IMR-90 (cell line): ENCODE measurements at regions not wholly inside any gene's neighbourhood (a gene's known extent, or its start where the extent isn't known, plus 50 kb on each side); places are given as distances from the start of the nearest gene placed in this dataset.

Source experiments
- ATAC-seq: fragments of 200-7000 bp; cut with Tn5 transposase; 2 replicates; pipeline ENCODE4 v1.9.1; 2020; ENCODE audit warnings: low read depth, mild to moderate bottlenecking, moderate library complexity
- BruUV-seq: library from RNA; stranded (reverse); fragments of 400-500 nt; replicated peaks from 2 replicates; lab custom pipeline; 2021; lab: Mats Ljungman, UMichigan
- CTCF ChIA-PET: fragments of 300-600 bp; formaldehyde crosslinking; extraction: SDS; loops from one replicate; lab custom pipeline; 2021; ENCODE audit warnings: antibody characterized with exemption; lab: Yijun Ruan, JAX
- POLR2A ChIA-PET: fragments of 300-600 bp; sonication (Branson Sonifier 250); formaldehyde crosslinking; loops from one replicate; lab custom pipeline; 2022; ENCODE audit warnings: antibody characterized with exemption; ENCODE audit not compliant: unreplicated experiment; lab: Charles Lee
- DNase-seq: peaks from one replicate; pipeline ENCODE4 v3.0.0; 2013
- H2AFZ ChIP-seq: replicated peaks from 2 replicates; pipeline ENCODE3; 2013; ENCODE audit warnings: low read length, mild to moderate bottlenecking; ENCODE audit not compliant: poor library complexity
- H2AK5ac ChIP-seq: 2 replicates; pipeline ENCODE4 v1.6.1; 2013; ENCODE audit warnings: low read depth, low read length, inconsistent platforms
- H2AK9ac ChIP-seq: replicated peaks from 2 replicates; pipeline ENCODE3; 2013; ENCODE audit warnings: mild to moderate bottlenecking, low read depth, low read length, moderate library complexity; ENCODE audit not compliant: poor library complexity
- H2BK120ac ChIP-seq: 2 replicates; pipeline ENCODE4 v1.6.1; 2013; ENCODE audit warnings: low read depth, low read length, inconsistent platforms
- H2BK15ac ChIP-seq: 3 replicates; pipeline ENCODE4 v1.6.1; 2013; ENCODE audit warnings: low read depth, low read length, inconsistent platforms
- H2BK20ac ChIP-seq: 2 replicates; pipeline ENCODE4 v1.6.1; 2013; ENCODE audit warnings: low read depth, mild to moderate bottlenecking, inconsistent platforms, low read length, moderate library complexity
- H2BK5ac ChIP-seq: 2 replicates; pipeline ENCODE4 v1.6.1; 2013; ENCODE audit warnings: mild to moderate bottlenecking, low read depth, low read length, inconsistent platforms; ENCODE audit not compliant: poor library complexity, severe bottlenecking
- H3K14ac ChIP-seq: replicated peaks from 2 replicates; pipeline ENCODE4 v1.6.1; 2013; ENCODE audit warnings: low read depth, low read length, inconsistent platforms
- H3K18ac ChIP-seq: 2 replicates; pipeline ENCODE4 v1.6.1; 2013; ENCODE audit warnings: low read depth, low read length, control low read depth
- H3K23ac ChIP-seq: 2 replicates; pipeline ENCODE4 v1.6.1; 2013; ENCODE audit warnings: low read depth, low read length, inconsistent platforms
- H3K27ac ChIP-seq: 2 replicates; pipeline ENCODE4 v1.5.1; 2013; ENCODE audit warnings: mild to moderate bottlenecking, control low read depth, low read length; ENCODE audit not compliant: insufficient read depth
- H3K27me3 ChIP-seq: 2 replicates; pipeline ENCODE4 v1.6.1; 2013; ENCODE audit warnings: low read length; ENCODE audit not compliant: control insufficient read depth, insufficient read depth
- H3K36me3 ChIP-seq: 2 replicates; pipeline ENCODE4 v1.6.1; 2013; ENCODE audit warnings: low read length, mixed read lengths; ENCODE audit not compliant: control insufficient read depth, insufficient read depth
- H3K4ac ChIP-seq: 2 replicates; pipeline ENCODE4 v1.6.1; 2013; ENCODE audit warnings: low read depth, low read length, inconsistent platforms
- H3K4me1 ChIP-seq: 2 replicates; pipeline ENCODE4 v1.6.1; 2013; ENCODE audit warnings: low read length, mixed read lengths; ENCODE audit not compliant: control insufficient read depth, insufficient read depth
- H3K4me2 ChIP-seq: 2 replicates; pipeline ENCODE4 v1.6.1; 2013; ENCODE audit warnings: low read depth, mild to moderate bottlenecking, control low read depth, low read length, moderate library complexity
- H3K4me3 ChIP-seq: 2 replicates; pipeline ENCODE4 v1.5.1; 2013; ENCODE audit warnings: low read depth, mild to moderate bottlenecking, control low read depth, low read length, moderate library complexity; ENCODE audit not compliant: insufficient read depth
- H3K56ac ChIP-seq: 2 replicates; pipeline ENCODE4 v1.6.1; 2013; ENCODE audit warnings: low read length, inconsistent platforms; ENCODE audit not compliant: insufficient read depth; ENCODE audit errors: extremely low read depth
- H3K79me1 ChIP-seq, 2 experiments: 2 replicates each; pipeline ENCODE4 v1.6.1; 2013; ENCODE audit warnings: low read length in 2 of 2, inconsistent platforms in 1 of 2, low read depth in 1 of 2
- H3K9ac ChIP-seq: 2 replicates; pipeline ENCODE4 v1.6.1; 2013; ENCODE audit warnings: low read depth, low read length, control low read depth
- H3K9me1 ChIP-seq: 2 replicates; pipeline ENCODE4 v1.6.1; 2013; ENCODE audit warnings: low read length, inconsistent platforms; ENCODE audit not compliant: insufficient read depth
- H3K9me3 ChIP-seq: 2 replicates; pipeline ENCODE4 v1.6.1; 2013; ENCODE audit warnings: low read length; ENCODE audit not compliant: control insufficient read depth, insufficient read depth
- H4K20me1 ChIP-seq: 2 replicates; pipeline ENCODE4 v1.6.1; 2013; ENCODE audit warnings: low read length, inconsistent platforms; ENCODE audit not compliant: insufficient read depth
- H4K5ac ChIP-seq: 2 replicates; pipeline ENCODE4 v1.6.1; 2013; ENCODE audit warnings: mild to moderate bottlenecking, low read depth, low read length, control low read depth
- H4K8ac ChIP-seq, 2 experiments: 2 replicates each; pipeline ENCODE4 v1.6.1; 2013; ENCODE audit warnings: low read depth in 2 of 2, low read length in 2 of 2, control low read depth in 1 of 2, inconsistent platforms in 1 of 2
- H4K91ac ChIP-seq: 2 replicates; pipeline ENCODE4 v1.6.1; 2013; ENCODE audit warnings: low read depth, low read length, inconsistent platforms; ENCODE audit not compliant: insufficient read depth
- BHLHE40 ChIP-seq: fragments of 150-350 bp; IDR thresholded peaks from 2 replicates; pipeline ENCODE4 v1.6.1; 2016; ENCODE audit warnings: mild to moderate bottlenecking, low read depth, low read length
- FOS ChIP-seq: fragments of 150-350 bp; IDR thresholded peaks from 2 replicates; pipeline ENCODE4 v1.6.1; 2016; ENCODE audit warnings: low read depth, low read length
- MAFK ChIP-seq: IDR thresholded peaks from 2 replicates; pipeline ENCODE4 v1.6.1; 2012; ENCODE audit warnings: low read depth, low read length, improper control_type of control experiment
- MAZ ChIP-seq: IDR thresholded peaks from 2 replicates; pipeline ENCODE4 v1.6.1; 2012; ENCODE audit warnings: low read depth, mild to moderate bottlenecking, low read length, improper control_type of control experiment, moderate library complexity, borderline replicate concordance
- NFE2L2 ChIP-seq: fragments of 150-350 bp; IDR thresholded peaks from 2 replicates; pipeline ENCODE4 v1.6.1; 2016; ENCODE audit warnings: low read depth, mild to moderate bottlenecking, low read length
- POLR2A ChIP-seq: IDR thresholded peaks from 2 replicates; pipeline ENCODE4 v1.6.1; 2012; ENCODE audit warnings: mild to moderate bottlenecking, low read depth, low read length
- RAD21 ChIP-seq: IDR thresholded peaks from 2 replicates; pipeline ENCODE4 v1.6.1; 2012; ENCODE audit warnings: low read length, improper control_type of control experiment
- RCOR1 ChIP-seq: IDR thresholded peaks from 2 replicates; pipeline ENCODE4 v1.6.1; 2012; ENCODE audit warnings: mild to moderate bottlenecking, low read length, improper control_type of control experiment; ENCODE audit not compliant: insufficient replicate concordance
- SMC3 ChIP-seq: fragments of 150-350 bp; IDR thresholded peaks from 2 replicates; pipeline ENCODE4 v1.6.1; 2016; ENCODE audit warnings: low read depth, mild to moderate bottlenecking, antibody characterized with exemption, low read length, moderate library complexity
- WGBS, 2 experiments: methylation state at CpG; one replicate each; pipeline versions ENCODE4 v1.1.5 to v1.1.7; 2013; ENCODE audit warnings: missing lambda C conversion rate in 2 of 2; ENCODE audit not compliant: insufficient read length in 1 of 2; ENCODE audit errors: extremely low coverage in 2 of 2; 5-methylcytosine and 5-hydroxymethylcytosine counted together
- dilution Hi-C: fragments of 300-500 bp; cut with HindIII; formaldehyde crosslinking; loops from one replicate; pipeline ENCODE4 v1.14.3; 2018; ENCODE audit warnings: low sequenced_read_pairs; ENCODE audit not compliant: unreplicated experiment
- in situ Hi-C: fragments of 300-500 bp; cut with MboI; formaldehyde crosslinking; loops from 3 replicates; pipeline ENCODE4 v1.14.3; 2019; ENCODE audit warnings: low sequenced_read_pairs, inconsistent platforms, mixed read lengths
- intact Hi-C: fragments of 100-400 bp; cut with micrococcal nuclease; formaldehyde crosslinking; loops from 2 replicates; pipeline ENCODE4 v1.10.0; 2022
- TF ChIP-seq, protein P1 (sequence below): fragments of 150-350 bp; IDR thresholded peaks from 2 replicates; pipeline ENCODE4 v1.6.1; 2017; ENCODE audit warnings: mild to moderate bottlenecking, antibody characterized with exemption, low read length, low read depth
- TF ChIP-seq, protein P2 (sequence below): fragments of 150-350 bp; IDR thresholded peaks from 2 replicates; pipeline ENCODE4 v1.6.1; 2016; ENCODE audit warnings: low read depth, mild to moderate bottlenecking, low read length, moderate library complexity, borderline replicate concordance

DNA sequence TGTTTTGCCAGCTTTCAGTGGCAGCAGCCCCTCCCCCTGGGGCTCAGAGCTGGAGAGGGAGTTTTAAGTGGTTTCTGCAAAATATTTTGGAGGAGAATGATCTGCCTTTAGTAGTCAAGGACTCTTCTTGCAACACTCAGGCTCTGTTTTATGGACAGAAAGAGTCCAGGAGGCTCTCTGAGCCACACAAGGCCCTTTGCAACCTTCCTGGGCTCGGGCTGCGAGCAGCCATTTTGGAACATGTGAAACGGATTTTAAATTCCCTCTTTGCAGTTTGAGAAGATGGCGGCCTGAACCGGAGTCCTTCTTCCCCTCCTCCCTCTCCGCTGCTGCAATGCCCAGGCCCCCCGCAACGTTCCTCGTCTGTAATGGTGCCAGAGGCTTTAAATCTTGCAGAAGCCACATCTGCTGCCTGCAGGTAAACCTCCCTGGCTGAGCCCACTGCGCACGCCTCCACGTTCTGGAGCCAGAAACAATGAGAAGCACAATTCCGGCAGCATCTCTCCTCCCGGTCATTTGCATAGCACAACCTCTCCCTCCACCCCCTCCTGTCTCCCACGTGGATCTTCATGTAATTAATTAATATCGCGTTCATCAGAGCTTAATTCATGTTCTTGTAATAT, 386.1 kb downstream of the SEC14L1 start:
- no peaks in the 10 kb centered on the region for H3K36me3 ChIP-seq
- H3K4me1 ChIP-seq, result no peaks in the 10 kb centered on the region
- no peak overlapping the region for H2AFZ ChIP-seq
- no peak overlapping the region for H2BK15ac ChIP-seq
- ChIA-PET POLR2A (no interaction called here), CTCF (no interaction called here)
- no peak overlapping the region for H3K4me3 ChIP-seq
- WGBS, 2 experiments, result 0% methylated on average over 1 of the region's 17 CpGs; no CpG with 5 or more reads in 1 of the 2 experiments
- no peak overlapping the region for H4K5ac ChIP-seq
- H4K8ac ChIP-seq, result no peak overlapping the region
- in situ Hi-C loops, result no loop called here
- no peaks in the 10 kb centered on the region for H3K79me1 ChIP-seq
- no peak overlapping the region for H3K27ac ChIP-seq
- no peak overlapping the region for H2BK5ac ChIP-seq
- H3K9ac ChIP-seq, result no peak overlapping the region
- no peak for ATAC-seq
- intact Hi-C loops, result no loop called here
- no peak for DNase-seq
- H4K20me1 ChIP-seq, result no peaks in the 10 kb centered on the region
- H3K18ac ChIP-seq, result no peak overlapping the region
- H2BK20ac ChIP-seq, result no peak overlapping the region
- no peak overlapping the region for H3K4me2 ChIP-seq
- no TSS peak for BruUV-seq
- H2AK9ac ChIP-seq, result no peak overlapping the region
- H2BK120ac ChIP-seq, result no peak overlapping the region
- H3K9me1 ChIP-seq, result no peaks in the 10 kb centered on the region
- peaks cover 6% of the 10 kb centered on the region for H3K9me3 ChIP-seq
- H3K4ac ChIP-seq, result no peak overlapping the region
- no peak overlapping the region for H3K56ac ChIP-seq
- no peak overlapping the region for H4K91ac ChIP-seq
- no peak overlapping the region for H2AK5ac ChIP-seq
- peaks cover 36% of the 10 kb centered on the region for H3K27me3 ChIP-seq
- dilution Hi-C loops, result no loop called here
- TF ChIP-seq, protein P1, sequence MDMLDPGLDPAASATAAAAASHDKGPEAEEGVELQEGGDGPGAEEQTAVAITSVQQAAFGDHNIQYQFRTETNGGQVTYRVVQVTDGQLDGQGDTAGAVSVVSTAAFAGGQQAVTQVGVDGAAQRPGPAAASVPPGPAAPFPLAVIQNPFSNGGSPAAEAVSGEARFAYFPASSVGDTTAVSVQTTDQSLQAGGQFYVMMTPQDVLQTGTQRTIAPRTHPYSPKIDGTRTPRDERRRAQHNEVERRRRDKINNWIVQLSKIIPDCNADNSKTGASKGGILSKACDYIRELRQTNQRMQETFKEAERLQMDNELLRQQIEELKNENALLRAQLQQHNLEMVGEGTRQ, result no peak
- TF ChIP-seq SMC3, result no peak
- TF ChIP-seq RAD21, result no peak
- TF ChIP-seq POLR2A, result no peak
- TF ChIP-seq NFE2L2, result no peak
- no peak for TF ChIP-seq RCOR1
- no peak for TF ChIP-seq MAZ
- no peak for TF ChIP-seq BHLHE40
- TF ChIP-seq FOS, result no peak
- TF ChIP-seq, protein P2, sequence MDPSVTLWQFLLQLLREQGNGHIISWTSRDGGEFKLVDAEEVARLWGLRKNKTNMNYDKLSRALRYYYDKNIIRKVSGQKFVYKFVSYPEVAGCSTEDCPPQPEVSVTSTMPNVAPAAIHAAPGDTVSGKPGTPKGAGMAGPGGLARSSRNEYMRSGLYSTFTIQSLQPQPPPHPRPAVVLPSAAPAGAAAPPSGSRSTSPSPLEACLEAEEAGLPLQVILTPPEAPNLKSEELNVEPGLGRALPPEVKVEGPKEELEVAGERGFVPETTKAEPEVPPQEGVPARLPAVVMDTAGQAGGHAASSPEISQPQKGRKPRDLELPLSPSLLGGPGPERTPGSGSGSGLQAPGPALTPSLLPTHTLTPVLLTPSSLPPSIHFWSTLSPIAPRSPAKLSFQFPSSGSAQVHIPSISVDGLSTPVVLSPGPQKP, result no peak
- TF ChIP-seq MAFK, result no peak
- H3K14ac ChIP-seq, result no peak overlapping the region
- H3K23ac ChIP-seq, result no peak overlapping the region
